GM12874 (cell line): ENCODE measurements at regions not wholly inside any gene's neighbourhood (a gene's known extent, or its start where the extent isn't known, plus 50 kb on each side); places are given as distances from the start of the nearest gene placed in this dataset.

ENCODE experiments used
- TF ChIP-seq, protein P1 (sequence below): IDR thresholded peaks from 2 replicates; pipeline ENCODE4 v1.5.1; 2011; ENCODE audit warnings: low read depth, mild to moderate bottlenecking, control low read depth, low read length, moderate library complexity; ENCODE audit not compliant: insufficient read depth

DNA sequence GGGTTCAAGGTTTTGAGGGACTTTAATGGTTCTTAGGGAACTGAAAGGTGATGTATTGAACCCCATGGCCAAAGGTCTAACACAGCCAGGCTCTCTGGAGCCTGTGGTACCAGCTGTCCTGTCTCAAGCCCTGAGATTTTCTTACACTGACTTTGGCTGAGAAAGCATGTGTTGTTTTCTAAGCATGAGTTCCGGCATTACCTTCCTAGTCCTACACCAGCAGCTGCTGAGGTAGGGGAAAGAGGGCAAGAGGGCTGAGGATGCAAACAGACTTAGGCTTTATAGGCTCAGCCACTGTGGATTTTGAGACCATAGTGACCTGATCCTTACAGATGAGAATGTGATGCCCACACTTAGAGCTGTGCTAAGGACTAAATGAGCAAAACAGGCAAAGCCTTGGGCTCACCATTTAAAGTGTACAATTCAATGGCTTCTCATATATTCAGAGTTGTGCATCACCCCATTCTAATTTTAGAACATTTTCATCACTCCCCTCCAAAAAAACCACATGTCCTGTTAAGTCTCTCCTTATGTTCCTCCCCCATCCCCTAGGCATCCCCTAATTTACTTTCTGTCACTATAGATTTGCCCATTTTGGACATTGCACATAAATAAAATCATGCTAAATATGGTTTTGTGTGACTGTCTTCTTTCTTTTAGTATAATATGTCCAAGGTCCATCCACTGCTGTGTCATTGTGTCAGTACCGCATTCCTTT, 99.7 kb upstream of the OTOS start:
- TF ChIP-seq, protein P1, sequence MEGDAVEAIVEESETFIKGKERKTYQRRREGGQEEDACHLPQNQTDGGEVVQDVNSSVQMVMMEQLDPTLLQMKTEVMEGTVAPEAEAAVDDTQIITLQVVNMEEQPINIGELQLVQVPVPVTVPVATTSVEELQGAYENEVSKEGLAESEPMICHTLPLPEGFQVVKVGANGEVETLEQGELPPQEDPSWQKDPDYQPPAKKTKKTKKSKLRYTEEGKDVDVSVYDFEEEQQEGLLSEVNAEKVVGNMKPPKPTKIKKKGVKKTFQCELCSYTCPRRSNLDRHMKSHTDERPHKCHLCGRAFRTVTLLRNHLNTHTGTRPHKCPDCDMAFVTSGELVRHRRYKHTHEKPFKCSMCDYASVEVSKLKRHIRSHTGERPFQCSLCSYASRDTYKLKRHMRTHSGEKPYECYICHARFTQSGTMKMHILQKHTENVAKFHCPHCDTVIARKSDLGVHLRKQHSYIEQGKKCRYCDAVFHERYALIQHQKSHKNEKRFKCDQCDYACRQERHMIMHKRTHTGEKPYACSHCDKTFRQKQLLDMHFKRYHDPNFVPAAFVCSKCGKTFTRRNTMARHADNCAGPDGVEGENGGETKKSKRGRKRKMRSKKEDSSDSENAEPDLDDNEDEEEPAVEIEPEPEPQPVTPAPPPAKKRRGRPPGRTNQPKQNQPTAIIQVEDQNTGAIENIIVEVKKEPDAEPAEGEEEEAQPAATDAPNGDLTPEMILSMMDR = no peak

DNA sequence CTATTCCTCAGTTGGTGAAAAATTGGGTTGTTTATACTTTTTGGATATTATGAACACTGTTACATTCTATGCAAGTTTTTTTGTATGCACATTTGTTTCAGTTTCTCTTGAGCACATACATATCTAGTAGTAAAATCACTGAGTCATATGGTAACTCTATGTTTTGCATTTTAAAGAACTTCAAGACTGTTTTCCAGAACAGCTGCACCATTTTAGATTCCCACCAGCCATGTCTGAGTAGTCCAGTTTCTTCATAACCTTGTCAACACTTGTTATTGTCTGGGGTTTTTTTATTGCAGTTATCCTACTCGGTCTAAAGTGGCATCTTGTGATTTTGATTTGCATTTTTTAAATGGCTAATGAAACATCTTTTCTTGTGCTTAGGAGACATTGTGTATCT, 100.3 kb upstream of the OTOS start:
- TF ChIP-seq, protein P1 = no peak

DNA sequence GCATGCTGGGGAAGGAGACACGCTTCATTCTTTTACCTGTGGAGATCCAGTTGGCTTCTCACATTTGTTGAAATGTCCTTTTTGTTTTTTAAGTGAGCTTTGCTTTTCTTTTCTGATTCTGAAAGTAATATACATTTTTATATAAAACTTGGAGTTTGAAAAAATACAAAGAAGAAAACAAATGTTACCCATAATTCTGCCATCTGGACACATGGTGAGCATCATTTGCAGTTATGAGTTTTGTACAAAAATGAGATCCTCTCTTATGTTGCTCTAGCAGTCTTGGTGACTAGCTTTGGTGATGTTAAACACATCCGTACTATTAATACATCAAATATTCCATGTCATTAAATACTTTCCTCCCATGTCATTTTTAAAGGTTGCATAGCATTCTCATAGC, 101.1 kb upstream of the OTOS start:
- TF ChIP-seq, protein P1 = no peak

DNA sequence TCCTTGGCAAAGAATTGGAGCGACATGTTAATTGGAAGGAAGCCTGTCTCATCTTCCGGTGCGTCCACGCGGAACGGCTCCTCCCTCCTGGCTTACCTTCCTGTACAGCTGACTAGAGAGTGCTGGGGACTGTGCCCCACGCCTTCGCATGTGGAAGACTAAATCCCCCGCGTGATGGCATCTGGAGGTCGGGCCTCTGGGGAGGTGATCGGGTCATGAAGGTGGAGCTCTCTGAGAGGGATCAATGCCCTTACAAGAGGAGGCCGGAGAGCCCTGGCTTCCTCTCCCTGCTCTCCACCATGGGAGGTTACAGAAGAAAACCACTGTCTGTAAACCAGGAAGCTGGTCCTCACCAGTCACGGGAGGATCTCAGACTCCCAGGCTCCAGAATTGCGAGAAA, 104.1 kb upstream of the OTOS start:
- TF ChIP-seq, protein P1 = no peak

DNA sequence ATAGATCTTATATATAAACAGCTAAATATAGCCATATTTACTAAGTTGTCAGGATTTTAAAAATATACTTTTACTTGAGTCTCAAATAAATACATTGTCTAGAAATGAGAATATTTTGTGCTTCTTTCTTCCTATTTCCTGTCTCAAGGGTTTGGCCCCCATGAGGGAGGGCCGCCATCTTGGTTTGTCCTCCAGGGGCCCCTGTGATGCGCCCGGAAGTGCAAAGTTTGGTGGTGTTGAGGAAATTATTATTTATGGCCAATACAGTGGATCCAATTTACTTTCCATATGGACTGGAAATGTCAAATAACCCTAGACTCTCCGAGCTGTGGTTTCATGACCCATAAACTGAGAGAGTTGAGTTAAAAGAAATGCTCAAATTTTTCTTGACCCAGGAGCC, 104.7 kb upstream of the OTOS start:
- TF ChIP-seq, protein P1 = no peak

DNA sequence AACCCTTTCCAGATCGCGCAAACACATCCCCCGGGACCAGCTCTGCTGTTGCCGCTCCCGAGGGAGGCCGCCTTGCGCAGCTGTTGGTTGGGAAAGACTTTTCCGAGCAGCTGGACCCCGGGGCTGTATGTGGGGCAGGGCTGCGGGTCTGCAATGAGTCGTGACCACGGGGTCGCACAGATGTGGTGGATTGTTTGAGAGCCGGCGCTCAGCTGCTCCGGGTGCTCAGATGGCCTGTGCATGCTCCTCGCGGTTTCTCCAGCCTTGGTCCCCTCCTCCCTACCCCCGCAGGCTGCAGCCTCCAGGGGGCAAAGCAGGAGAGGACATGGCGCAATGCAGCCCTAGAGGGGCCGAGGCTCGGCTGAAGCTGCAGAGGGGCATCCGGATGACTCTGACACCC, 105.2 kb upstream of the OTOS start:
- TF ChIP-seq, protein P1 = no peak

DNA sequence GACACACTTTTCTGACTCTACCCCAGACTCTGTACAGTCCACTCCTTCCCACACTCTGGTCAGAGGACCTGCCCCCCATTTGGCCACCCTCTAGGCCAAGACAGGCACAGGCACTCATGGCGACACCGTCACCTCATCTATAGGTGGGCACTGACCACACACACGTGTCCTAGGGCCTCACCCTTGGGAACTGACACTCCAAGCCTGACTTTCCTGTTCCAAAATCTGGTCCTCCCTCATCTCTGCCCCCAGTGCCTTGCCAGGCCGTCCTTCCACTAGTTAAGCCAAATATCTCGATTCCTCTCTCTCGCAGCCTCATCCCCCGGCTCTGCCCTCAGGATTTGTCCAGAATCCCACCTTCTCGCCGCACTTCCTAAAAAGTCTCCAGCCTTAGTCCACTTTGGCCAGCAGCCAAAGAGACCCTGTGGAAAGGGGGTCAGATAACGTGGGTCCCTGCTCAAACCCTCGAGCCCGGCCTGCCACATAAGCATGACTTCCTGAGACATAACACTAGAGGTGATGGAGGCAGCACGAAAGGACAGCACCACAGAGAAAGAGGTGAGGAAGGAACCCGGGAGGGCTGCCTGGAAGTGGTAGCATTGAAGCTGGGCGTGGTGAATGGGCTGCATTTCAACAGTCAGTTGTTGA, 105.8 kb upstream of the OTOS start:
- TF ChIP-seq, protein P1 = no peak
